GM19463 (cell line): ENCODE measurements at regions not wholly inside any gene's neighbourhood (a gene's known extent, or its start where the extent isn't known, plus 50 kb on each side); places are given as distances from the start of the nearest gene placed in this dataset.
"Not testable (repeated sequence)": the region's sequence is repeated elsewhere in the genome, so short reads cannot be mapped to it uniquely, and the experiment has no call there.

ENCODE experiments used
- ATAC-seq: cut with Tn5 transposase; IDR thresholded peaks from one replicate; pipeline ENCODE4 v1.9.1; 2021; ENCODE audit warnings: mild to moderate bottlenecking, moderate library complexity; ENCODE audit not compliant: unreplicated experiment

GRCh38 chr10:125605167-125605566 is 77.8 kb downstream of the TEX36 start:
- no peak for ATAC-seq

GRCh38 chr10:125602825-125603224 is 80.1 kb downstream of the TEX36 start:
- no peak for ATAC-seq

GRCh38 chr10:125599194-125599593 is 83.8 kb downstream of the TEX36 start:
- no peak for ATAC-seq

GRCh38 chr10:125595911-125596310 is 87.1 kb downstream of the TEX36 start:
- ATAC-seq: no peak

- ATAC-seq: no peak
These were observed 89.3 kb downstream of the TEX36 start for GRCh38 chr10:125593644-125594043.

- ATAC-seq: no peak
These were observed 90.1 kb downstream of the TEX36 start for GRCh38 chr10:125592897-125593296.

- ATAC-seq: no peak
These were observed 91.1 kb downstream of the TEX36 start for GRCh38 chr10:125591886-125592285.

- ATAC-seq: not testable (repeated sequence)
These were observed 94.2 kb downstream of the TEX36 start for GRCh38 chr10:125588738-125589137.

- no peak for ATAC-seq
These were observed 98.0 kb downstream of the TEX36 start for GRCh38 chr10:125584954-125585353.

GRCh38 chr10:125578658-125579315 is 104.2 kb downstream of the TEX36 start:
- ATAC-seq: no peak

- no peak for ATAC-seq
These were observed 107.1 kb downstream of the TEX36 start for GRCh38 chr10:125575843-125576242.

GRCh38 chr10:125568156-125568555 is 114.8 kb downstream of the TEX36 start:
- ATAC-seq: no peak

GRCh38 chr10:125567529-125567928 is 115.4 kb downstream of the TEX36 start:
- no peak for ATAC-seq

GRCh38 chr10:125565046-125565445 is 117.9 kb downstream of the TEX36 start:
- ATAC-seq: no peak

- ATAC-seq: no peak
These were observed 118.4 kb downstream of the TEX36 start for GRCh38 chr10:125564570-125564969.

- no peak for ATAC-seq
These were observed 120.2 kb downstream of the TEX36 start for GRCh38 chr10:125562737-125563136.

- ATAC-seq: no peak
These were observed 122.0 kb downstream of the TEX36 start for GRCh38 chr10:125560947-125561346.

- peak; percentile 89 for ATAC-seq
These were observed 123.8 kb downstream of the TEX36 start for GRCh38 chr10:125559210-125559609.

GRCh38 chr10:125557801-125558505 is 125.0 kb downstream of the TEX36 start:
- no peak for ATAC-seq

- no peak for ATAC-seq
These were observed 125.7 kb downstream of the TEX36 start for GRCh38 chr10:125557311-125557710.

GRCh38 chr10:125556882-125557281 is 126.1 kb downstream of the TEX36 start:
- no peak for ATAC-seq

- no peak for ATAC-seq
These were observed 127.2 kb downstream of the TEX36 start for GRCh38 chr10:125555743-125556142.

- ATAC-seq: no peak
These were observed 127.7 kb downstream of the TEX36 start for GRCh38 chr10:125555267-125555666.
